SH-SY5Y (cell line): ENCODE measurements at regions not wholly inside any gene's neighbourhood (a gene's known extent, or its start where the extent isn't known, plus 50 kb on each side); places are given as distances from the start of the nearest gene placed in this dataset.

Experiments
- GATA2 ChIP-seq: IDR thresholded peaks from 2 replicates; pipeline ENCODE4 v1.6.1; 2011; ENCODE audit warnings: mild to moderate bottlenecking, low read depth, low read length
- GATA3 ChIP-seq: IDR thresholded peaks from 2 replicates; pipeline ENCODE4 v1.6.1; 2011; ENCODE audit warnings: low read depth, mild to moderate bottlenecking, low read length, moderate library complexity

GRCh38 chr10:33796680-33797079, 462.2 kb upstream of the NRP1 start:
- no peak for TF ChIP-seq GATA2
- TF ChIP-seq GATA3 = no peak

DNA sequence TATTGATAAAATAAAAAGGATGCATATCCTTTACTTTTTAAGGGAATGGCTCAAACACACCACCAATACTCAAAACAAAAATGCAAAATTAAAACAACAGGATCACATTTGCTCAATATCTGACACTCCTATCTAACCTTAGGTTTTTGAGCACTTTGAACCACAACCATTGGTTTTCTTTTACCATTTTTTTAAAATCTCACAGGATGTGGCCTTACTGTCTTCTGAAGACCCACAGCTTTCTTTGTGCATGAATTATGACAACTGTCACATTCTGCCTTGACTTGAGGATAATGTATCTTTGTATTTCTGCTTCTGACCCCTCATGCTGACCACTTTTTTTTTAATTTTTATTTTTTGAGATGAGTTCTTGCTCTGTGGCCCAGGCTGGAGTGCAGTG, 461.1 kb upstream of the NRP1 start:
- no peak for TF ChIP-seq GATA3
- no peak for TF ChIP-seq GATA2

DNA sequence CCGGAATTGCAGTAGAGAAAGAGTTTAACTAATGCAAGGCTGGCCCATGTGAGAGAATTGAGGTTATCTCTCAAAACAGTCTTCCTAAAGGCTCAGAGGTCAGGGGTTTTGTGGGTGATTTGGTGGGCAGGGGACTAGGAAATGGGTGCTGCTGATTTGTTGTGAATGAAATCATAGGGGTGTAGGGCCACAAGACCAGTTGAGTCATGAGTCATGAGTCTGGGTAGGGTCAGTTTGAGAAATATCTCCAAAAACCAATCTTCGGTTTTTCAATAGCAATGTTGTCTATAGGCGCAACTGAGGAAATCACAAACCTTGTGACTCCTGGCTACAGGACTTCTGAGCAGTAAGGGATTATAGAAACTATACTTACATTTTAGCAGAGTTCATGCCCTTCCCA, 460.0 kb upstream of the NRP1 start:
- TF ChIP-seq GATA3 (no peak), GATA2 (no peak)

- TF ChIP-seq GATA2 (no peak), GATA3 (no peak)
Observed at GRCh38 chr10:33793793-33794192, 459.3 kb upstream of the NRP1 start.

- TF ChIP-seq GATA2 (no peak), GATA3 (no peak)
Observed at GRCh38 chr10:33791272-33791660, 456.8 kb upstream of the NRP1 start.

GRCh38 chr10:33790521-33791271, 456.2 kb upstream of the NRP1 start:
- no peak for TF ChIP-seq GATA2
- TF ChIP-seq GATA3 = no peak

GRCh38 chr10:33783557-33783956, 449.1 kb upstream of the NRP1 start:
- TF ChIP-seq GATA3 (no peak), GATA2 (no peak)

DNA sequence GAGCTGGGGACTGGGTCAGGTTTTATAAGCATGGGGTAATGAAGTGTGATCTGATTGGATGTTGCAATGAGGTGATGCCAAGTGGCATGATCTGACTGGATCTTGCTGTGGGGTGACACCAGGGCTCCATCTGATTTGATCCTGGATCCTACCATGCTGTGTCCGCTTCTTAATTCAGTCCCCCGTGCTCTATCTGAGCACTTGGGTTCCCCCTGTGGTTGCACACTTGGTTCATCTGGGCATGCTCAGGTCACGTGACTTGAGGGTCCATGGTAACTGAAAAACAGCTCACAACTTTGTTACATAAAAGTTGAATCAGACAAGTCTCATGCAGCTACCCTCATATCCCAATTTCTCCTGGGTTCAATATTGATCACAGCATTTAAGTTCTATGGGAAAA, 448.6 kb upstream of the NRP1 start:
- TF ChIP-seq GATA3 (no peak), GATA2 (no peak)

DNA sequence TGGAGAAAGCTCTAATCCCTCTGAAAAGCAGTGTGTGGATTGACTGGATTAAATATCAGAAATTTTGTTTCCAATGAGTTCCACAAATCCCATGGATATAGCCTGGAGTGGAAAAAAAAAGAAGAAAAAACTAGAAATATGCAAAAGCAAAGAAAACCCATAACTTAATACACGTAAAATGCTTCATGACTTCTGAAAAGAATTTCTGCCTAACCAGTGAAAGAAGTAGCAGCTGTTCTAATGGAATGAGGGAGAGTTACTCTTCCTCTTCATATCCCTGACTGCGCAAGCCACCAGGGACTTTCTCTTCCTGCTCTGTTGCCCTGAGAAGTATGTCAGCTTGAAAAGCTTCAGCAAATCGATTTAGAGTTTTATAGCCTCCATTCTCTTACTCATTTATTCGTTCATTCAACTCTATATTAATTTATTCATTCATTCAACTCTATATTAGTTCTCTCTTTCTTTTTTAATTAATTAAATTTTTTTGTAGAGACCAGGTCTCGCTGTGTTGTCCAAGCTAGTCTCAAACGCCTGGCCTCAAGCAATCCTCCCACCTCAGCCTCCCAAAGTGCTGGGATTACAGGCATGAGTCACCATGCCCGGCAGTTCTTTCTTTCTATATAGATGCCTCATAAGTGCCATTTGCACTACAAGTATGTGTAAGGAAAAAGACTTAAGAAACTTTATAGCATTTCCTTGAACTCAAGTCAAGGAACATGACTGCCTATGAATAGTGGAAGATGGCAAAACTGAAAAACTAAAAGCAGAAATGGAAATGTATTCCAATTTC, 447.3 kb upstream of the NRP1 start:
- TF ChIP-seq GATA2 = no peak

- TF ChIP-seq GATA2 = no peak
- no peak for TF ChIP-seq GATA3
Observed at GRCh38 chr10:33780961-33781360, 446.5 kb upstream of the NRP1 start.

DNA sequence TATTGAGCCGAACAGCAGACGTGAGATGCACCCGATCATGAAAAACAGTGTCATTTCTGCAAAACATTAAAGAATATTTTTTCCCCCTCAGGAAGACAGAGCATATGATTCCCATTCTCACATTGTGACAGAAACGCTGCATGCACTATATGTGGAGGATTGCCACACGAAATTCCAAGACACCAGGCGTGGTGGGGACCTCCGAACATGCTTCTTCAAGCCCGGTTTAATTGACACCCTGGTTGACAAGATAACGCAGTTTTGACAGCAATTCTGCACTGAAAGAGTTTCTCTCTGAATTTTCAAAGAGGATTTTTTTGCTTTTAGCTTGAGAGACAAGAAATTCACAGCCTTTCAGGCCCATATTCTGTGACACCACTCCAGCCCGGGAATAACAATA, 442.8 kb upstream of the NRP1 start:
- TF ChIP-seq GATA2 (no peak), GATA3 (no peak)

DNA sequence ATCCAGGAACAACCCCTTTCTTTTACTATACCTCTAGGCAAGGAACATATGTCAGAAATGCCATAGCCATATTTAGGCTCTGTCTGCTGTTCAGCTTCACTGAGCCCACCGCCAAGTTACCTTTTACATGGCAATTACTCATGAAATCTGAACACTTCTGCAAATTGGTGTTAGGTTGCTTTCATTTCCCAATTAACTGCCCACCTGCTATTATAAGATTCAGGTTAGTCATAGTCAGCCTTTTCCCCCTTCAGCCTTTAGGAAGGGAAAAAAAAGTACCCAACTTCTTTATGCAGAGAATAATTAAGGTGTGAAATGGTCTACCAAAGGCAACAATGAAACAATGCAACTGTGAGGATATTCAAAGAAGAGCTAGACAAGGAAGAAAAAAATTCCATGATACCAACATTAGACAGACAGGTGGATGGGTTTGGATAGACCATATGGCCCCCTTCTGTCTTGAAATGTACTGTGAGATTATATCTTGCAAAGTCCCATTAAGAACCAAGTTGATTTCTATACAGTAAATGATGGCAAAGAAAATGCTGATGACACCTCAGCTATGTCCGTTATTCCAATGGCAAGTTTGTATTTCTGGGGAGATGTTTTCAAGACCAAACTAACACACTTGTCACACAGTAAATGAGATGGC, 442.1 kb upstream of the NRP1 start:
- TF ChIP-seq GATA2 (no peak), GATA3 (no peak)

DNA sequence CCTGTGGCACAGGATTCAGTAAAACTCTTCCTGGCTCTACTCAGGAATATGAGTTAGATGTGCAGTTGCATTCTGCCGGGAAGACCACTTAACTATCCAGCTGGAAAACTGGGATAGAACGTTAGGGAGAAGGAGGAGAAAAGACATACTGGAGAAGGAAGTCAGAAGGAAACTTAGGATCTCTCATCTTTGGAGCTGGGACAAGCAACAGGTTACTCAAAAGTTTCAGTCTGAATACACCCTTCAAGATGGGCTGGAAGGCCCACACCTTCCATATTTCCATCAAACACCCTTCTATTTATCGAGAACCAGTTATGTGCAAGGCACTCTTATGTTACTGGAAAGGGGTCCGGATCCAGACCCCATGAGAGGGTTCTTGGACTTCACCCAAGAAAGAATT, 440.4 kb upstream of the NRP1 start:
- TF ChIP-seq GATA2 (no peak), GATA3 (no peak)

GRCh38 chr10:33773886-33774480, 439.5 kb upstream of the NRP1 start:
- no peak for TF ChIP-seq GATA2
- TF ChIP-seq GATA3 = no peak
